ENCODE measurements at regions not wholly inside any gene's neighbourhood (a gene's known extent, or its start where the extent isn't known, plus 50 kb on each side); places are given as distances from the start of the nearest gene placed in this dataset.
"Not testable (repeated sequence)": the region's sequence is repeated elsewhere in the genome, so short reads cannot be mapped to it uniquely, and the experiment has no call there.

DNA sequence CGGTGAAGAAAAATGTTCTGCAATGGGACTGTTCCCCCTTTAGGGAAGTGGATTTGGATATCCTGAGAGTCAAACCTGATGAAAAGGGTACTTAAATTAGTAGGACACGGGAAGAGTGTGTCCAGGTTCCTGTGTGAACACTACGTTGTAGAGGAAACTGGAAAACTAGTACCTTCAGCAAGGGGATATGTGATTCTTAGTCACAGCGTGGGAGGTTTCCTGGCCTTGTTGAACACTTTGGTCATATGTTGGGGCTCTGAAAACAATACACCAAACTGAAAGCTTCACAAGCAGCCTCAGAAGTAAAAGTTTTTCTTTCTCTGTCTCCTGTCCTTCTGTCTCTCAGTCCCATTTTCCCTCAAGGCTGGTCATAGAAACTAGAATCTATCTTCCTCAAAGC lies 306.9 kb upstream of the GLI3 start:
- Histone ChIP-seq H3K4me3 (no peak overlapping the region), H3K9ac (ENCODE audit: low read depth in 2 of 2, low read length in 2 of 2) (no peak overlapping the region), H3K27ac (no peak overlapping the region), H3K4me1 (no peaks in the 10 kb centered on the region), H3K27me3 (no peaks in the 10 kb centered on the region), H3K36me3 (no peaks in the 10 kb centered on the region), H3K9me3 (no peaks in the 10 kb centered on the region)
- TF ChIP-seq, protein P1, sequence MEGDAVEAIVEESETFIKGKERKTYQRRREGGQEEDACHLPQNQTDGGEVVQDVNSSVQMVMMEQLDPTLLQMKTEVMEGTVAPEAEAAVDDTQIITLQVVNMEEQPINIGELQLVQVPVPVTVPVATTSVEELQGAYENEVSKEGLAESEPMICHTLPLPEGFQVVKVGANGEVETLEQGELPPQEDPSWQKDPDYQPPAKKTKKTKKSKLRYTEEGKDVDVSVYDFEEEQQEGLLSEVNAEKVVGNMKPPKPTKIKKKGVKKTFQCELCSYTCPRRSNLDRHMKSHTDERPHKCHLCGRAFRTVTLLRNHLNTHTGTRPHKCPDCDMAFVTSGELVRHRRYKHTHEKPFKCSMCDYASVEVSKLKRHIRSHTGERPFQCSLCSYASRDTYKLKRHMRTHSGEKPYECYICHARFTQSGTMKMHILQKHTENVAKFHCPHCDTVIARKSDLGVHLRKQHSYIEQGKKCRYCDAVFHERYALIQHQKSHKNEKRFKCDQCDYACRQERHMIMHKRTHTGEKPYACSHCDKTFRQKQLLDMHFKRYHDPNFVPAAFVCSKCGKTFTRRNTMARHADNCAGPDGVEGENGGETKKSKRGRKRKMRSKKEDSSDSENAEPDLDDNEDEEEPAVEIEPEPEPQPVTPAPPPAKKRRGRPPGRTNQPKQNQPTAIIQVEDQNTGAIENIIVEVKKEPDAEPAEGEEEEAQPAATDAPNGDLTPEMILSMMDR (IDR thresholded peaks at IDR 0.05): no peak
- DNase-seq: no peak
- intact Hi-C loops (cut with DNase I): no loop called here

DNA sequence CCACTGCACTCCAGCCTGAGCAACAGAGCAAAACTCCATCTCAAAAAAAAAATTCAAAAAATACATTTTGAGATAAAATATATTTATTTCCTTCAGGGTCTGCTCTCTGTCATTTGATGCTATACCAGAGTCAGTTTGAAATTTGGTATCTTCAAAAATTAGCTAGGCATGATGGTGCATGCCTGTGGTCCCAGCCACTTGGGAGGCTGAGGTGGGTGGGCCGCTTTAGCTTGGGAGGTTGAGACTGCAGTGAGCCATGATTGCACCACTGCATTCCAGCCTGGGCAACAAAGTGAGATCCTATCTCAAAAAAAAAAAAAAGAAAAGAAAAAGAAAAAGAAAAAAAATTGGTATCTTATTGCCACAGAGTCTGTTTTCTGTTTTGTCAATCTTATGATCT lies 305.4 kb upstream of the GLI3 start:
- H3K4me3 ChIP-seq; H3K27ac ChIP-seq; H3K9me3 ChIP-seq; H3K4me1 ChIP-seq; DNase-seq; H3K9ac ChIP-seq (ENCODE audit: low read depth in 2 of 2, low read length in 2 of 2); intact Hi-C loops (cut with DNase I); H3K36me3 ChIP-seq; H3K27me3 ChIP-seq: not testable (repeated sequence)

GRCh38 chr7:42534441-42534840 lies 297.4 kb upstream of the GLI3 start:
- no peaks in the 10 kb centered on the region for H3K27me3 ChIP-seq
- H3K9me3 ChIP-seq: no peaks in the 10 kb centered on the region
- H3K4me3 ChIP-seq: no peak overlapping the region
- intact Hi-C loops (cut with DNase I): no loop called here
- TF ChIP-seq, protein P1 (IDR thresholded peaks at IDR 0.05): no peak
- no peak overlapping the region for H3K27ac ChIP-seq
- H3K36me3 ChIP-seq: no peaks in the 10 kb centered on the region
- no peaks in the 10 kb centered on the region for H3K4me1 ChIP-seq
- DNase-seq: no peak
- H3K9ac ChIP-seq (ENCODE audit: low read depth in 2 of 2, low read length in 2 of 2): no peak overlapping the region

- TF ChIP-seq, protein P1 (IDR thresholded peaks at IDR 0.05): no peak
- intact Hi-C loops (cut with DNase I): no loop called here
- no peak overlapping the region for H3K27ac ChIP-seq
- DNase-seq: no peak
- H3K9me3 ChIP-seq: no peaks in the 10 kb centered on the region
- H3K4me3 ChIP-seq: no peak overlapping the region
- H3K27me3 ChIP-seq: no peaks in the 10 kb centered on the region
- H3K36me3 ChIP-seq: no peaks in the 10 kb centered on the region
- H3K4me1 ChIP-seq: no peaks in the 10 kb centered on the region
- no peak overlapping the region for H3K9ac ChIP-seq (ENCODE audit: low read depth in 2 of 2, low read length in 2 of 2)
Measured at GRCh38 chr7:42527004-42527403, 290.0 kb upstream of the GLI3 start.

- no peak overlapping the region for H3K9ac ChIP-seq (ENCODE audit: low read depth in 2 of 2, low read length in 2 of 2)
- H3K27me3 ChIP-seq: no peaks in the 10 kb centered on the region
- TF ChIP-seq, protein P1 (IDR thresholded peaks at IDR 0.05): no peak
- no peaks in the 10 kb centered on the region for H3K9me3 ChIP-seq
- DNase-seq: peak; percentile 24
- H3K4me3 ChIP-seq: no peak overlapping the region
- no peaks in the 10 kb centered on the region for H3K4me1 ChIP-seq
- no peaks in the 10 kb centered on the region for H3K36me3 ChIP-seq
- intact Hi-C loops (cut with DNase I): no loop called here
- H3K27ac ChIP-seq: no peak overlapping the region
Measured at GRCh38 chr7:42522227-42522991, 285.4 kb upstream of the GLI3 start.

- TF ChIP-seq, protein P1 (IDR thresholded peaks at IDR 0.05): no peak
- Histone ChIP-seq H3K27ac (no peak overlapping the region), H3K9ac (ENCODE audit: low read depth in 2 of 2, low read length in 2 of 2) (no peak overlapping the region), H3K36me3 (no peaks in the 10 kb centered on the region), H3K27me3 (no peaks in the 10 kb centered on the region), H3K4me3 (no peak overlapping the region), H3K9me3 (no peaks in the 10 kb centered on the region), H3K4me1 (no peaks in the 10 kb centered on the region)
- no peak for DNase-seq
- intact Hi-C loops (cut with DNase I): no loop called here
Measured at GRCh38 chr7:42511027-42511426, 274.0 kb upstream of the GLI3 start.

Measured in colonic mucosa (tissue), 4 donors.